ENCODE measurements at regions not wholly inside any gene's neighbourhood (a gene's known extent, or its start where the extent isn't known, plus 50 kb on each side); places are given as distances from the start of the nearest gene placed in this dataset.

- ATAC-seq (replicated peaks in 6 of 8), result peak in 7 of 8 experiments; percentile 27 to 88 (median 50)
- 0 to 90% (median 67%) methylated on average over 1 to 2 of the region's 3 CpGs; no CpG with 5 or more reads in 3 of the 10 experiments for WGBS, 10 experiments
- Histone ChIP-seq H3K4me1 (replicated peaks in 1 of 2) (peaks cover 6 to 7% of the 10 kb centered on the region in 2 donors), H3K27ac (no peak overlapping the region), H3K4me3 (no peak overlapping the region)
- in situ Hi-C loops (cut with MboI; ENCODE audit: low pct_unique_long_range_greater_than_20kb in 2 of 9, low sequenced_read_pairs in 9 of 9, unreplicated experiment in 9 of 9), result no loop called here
These were observed 168.1 kb downstream of the NXPE2 start for GRCh38 chr11:114846416-114846791.

- H3K4me1 ChIP-seq (replicated peaks in 1 of 2), result peaks cover 6 to 7% of the 10 kb centered on the region in 2 donors
- H3K27ac ChIP-seq, result no peak overlapping the region
These were observed 169.1 kb downstream of the NXPE2 start for GRCh38 chr11:114847306-114847975.

GRCh38 chr11:114848027-114848426 is 169.7 kb downstream of the NXPE2 start:
- H3K27ac ChIP-seq, result no peak overlapping the region
- H3K4me3 ChIP-seq, result no peak overlapping the region
- no peak for ATAC-seq (replicated peaks in 6 of 8)
- 0 to 70% (median 28%) methylated on average over 1 to 6 of the region's 6 CpGs for WGBS, 10 experiments
- H3K4me1 ChIP-seq (replicated peaks in 1 of 2), result peaks cover 6 to 7% of the 10 kb centered on the region in 2 donors
- in situ Hi-C loops (cut with MboI; ENCODE audit: low pct_unique_long_range_greater_than_20kb in 2 of 9, low sequenced_read_pairs in 9 of 9, unreplicated experiment in 9 of 9), result no loop called here

More at GRCh38 chr11:114847306-114847975, 169.1 kb downstream of the NXPE2 start:
- no peak overlapping the region for H3K4me3 ChIP-seq
- in situ Hi-C loops (cut with MboI; ENCODE audit: low pct_unique_long_range_greater_than_20kb in 2 of 9, low sequenced_read_pairs in 9 of 9, unreplicated experiment in 9 of 9), result no loop called here
- peak in 2 of 8 experiments; percentile 9 to 42 for ATAC-seq (replicated peaks in 6 of 8)
- WGBS, 10 experiments, result 0 to 45% (median 13%) methylated on average over 1 to 6 of the region's 7 CpGs

GRCh38 chr11:114857281-114857680 is 179.0 kb downstream of the NXPE2 start:
- H3K27ac ChIP-seq, result no peak overlapping the region
- 0 to 82% (median 37%) methylated on average over 1 to 4 of the region's 4 CpGs for WGBS, 10 experiments
- in situ Hi-C loops (cut with MboI; ENCODE audit: low pct_unique_long_range_greater_than_20kb in 2 of 9, low sequenced_read_pairs in 9 of 9, unreplicated experiment in 9 of 9), result no loop called here
- no peaks in the 10 kb centered on the region for H3K4me1 ChIP-seq (replicated peaks in 1 of 2)
- no peak overlapping the region for H3K4me3 ChIP-seq
- ATAC-seq (replicated peaks in 6 of 8), result no peak

GRCh38 chr11:114864896-114865295 is 186.6 kb downstream of the NXPE2 start:
- Histone ChIP-seq H3K4me3 (no peak overlapping the region), H3K27ac (no peak overlapping the region), H3K4me1 (replicated peaks in 1 of 2) (no peaks in the 10 kb centered on the region)
- 0 to 100% (median 73%) methylated on average over 1 to 2 of the region's 2 CpGs; no CpG with 5 or more reads in 1 of the 10 experiments for WGBS, 10 experiments
- in situ Hi-C loops (cut with MboI; ENCODE audit: low pct_unique_long_range_greater_than_20kb in 2 of 9, low sequenced_read_pairs in 9 of 9, unreplicated experiment in 9 of 9), result no loop called here
- ATAC-seq (replicated peaks in 6 of 8), result no peak

GRCh38 chr11:114876234-114876633 is 197.9 kb downstream of the NXPE2 start:
- WGBS, 10 experiments, result 0 to 100% (median 28%) methylated on average over 1 to 3 of the region's 6 CpGs; no CpG with 5 or more reads in 5 of the 10 experiments
- ATAC-seq (replicated peaks in 6 of 8), result peak in 5 of 8 experiments; percentile 36 to 70 (median 67)
- H3K4me1 ChIP-seq (replicated peaks in 1 of 2), result peaks cover 6 to 7% of the 10 kb centered on the region in 2 donors
- H3K27ac ChIP-seq, result no peak overlapping the region
- no peak overlapping the region for H3K4me3 ChIP-seq
- in situ Hi-C loops (cut with MboI; ENCODE audit: low pct_unique_long_range_greater_than_20kb in 2 of 9, low sequenced_read_pairs in 9 of 9, unreplicated experiment in 9 of 9), result no loop called here

- Histone ChIP-seq H3K4me1 (replicated peaks in 1 of 2) (peaks cover 6 to 7% of the 10 kb centered on the region in 2 donors), H3K27ac (no peak overlapping the region), H3K4me3 (no peak overlapping the region)
- no peak for ATAC-seq (replicated peaks in 6 of 8)
- in situ Hi-C loops (cut with MboI; ENCODE audit: low pct_unique_long_range_greater_than_20kb in 2 of 9, low sequenced_read_pairs in 9 of 9, unreplicated experiment in 9 of 9), result no loop called here
These were observed 199.6 kb downstream of the NXPE2 start for GRCh38 chr11:114877976-114878375.

GRCh38 chr11:114880442-114880841 is 202.1 kb downstream of the NXPE2 start:
- ATAC-seq (replicated peaks in 6 of 8), result no peak
- in situ Hi-C loops (cut with MboI; ENCODE audit: low pct_unique_long_range_greater_than_20kb in 2 of 9, low sequenced_read_pairs in 9 of 9, unreplicated experiment in 9 of 9), result no loop called here
- 0 to 80% (median 33%) methylated on average over 1 to 2 of the region's 2 CpGs; no CpG with 5 or more reads in 4 of the 10 experiments for WGBS, 10 experiments
- no peak overlapping the region for H3K27ac ChIP-seq
- H3K4me1 ChIP-seq (replicated peaks in 1 of 2), result peaks cover 6 to 7% of the 10 kb centered on the region in 2 donors
- no peak overlapping the region for H3K4me3 ChIP-seq

- in situ Hi-C loops (cut with MboI; ENCODE audit: low pct_unique_long_range_greater_than_20kb in 2 of 9, low sequenced_read_pairs in 9 of 9, unreplicated experiment in 9 of 9), result no loop called here
- ATAC-seq (replicated peaks in 6 of 8), result no peak
- WGBS, 10 experiments, result 13 to 92% (median 43%) methylated on average over 1 to 3 of the region's 3 CpGs; no CpG with 5 or more reads in 2 of the 10 experiments
- H3K4me3 ChIP-seq, result no peak overlapping the region
- peaks cover 0 to 8% of the 10 kb centered on the region in 2 donors for H3K4me1 ChIP-seq (replicated peaks in 1 of 2)
- no peak overlapping the region for H3K27ac ChIP-seq
These were observed 205.1 kb downstream of the NXPE2 start for GRCh38 chr11:114883472-114883871.

- no peak overlapping the region for H3K4me3 ChIP-seq
- WGBS, 10 experiments, result 0 to 33% (median 0%) methylated on average over 1 to 4 of the region's 4 CpGs; no CpG with 5 or more reads in 3 of the 10 experiments
- ATAC-seq (replicated peaks in 6 of 8), result peak in 4 of 8 experiments; percentile 19 to 34 (median 28)
- in situ Hi-C loops (cut with MboI; ENCODE audit: low pct_unique_long_range_greater_than_20kb in 2 of 9, low sequenced_read_pairs in 9 of 9, unreplicated experiment in 9 of 9), result no loop called here
- peaks cover 19 to 24% of the 10 kb centered on the region in 2 donors for H3K4me1 ChIP-seq (replicated peaks in 1 of 2)
- no peak overlapping the region for H3K27ac ChIP-seq
These were observed 208.4 kb downstream of the NXPE2 start for GRCh38 chr11:114886644-114887265.

- H3K27ac ChIP-seq, result no peak overlapping the region
- 0 to 60% (median 5%) methylated on average over 1 to 11 of the region's 12 CpGs; no CpG with 5 or more reads in 3 of the 10 experiments for WGBS, 10 experiments
- peaks cover 22 to 24% of the 10 kb centered on the region in 2 donors for H3K4me1 ChIP-seq (replicated peaks in 1 of 2)
- no peak overlapping the region for H3K4me3 ChIP-seq
- peak in 5 of 8 experiments; percentile 87 to 89 (median 88) for ATAC-seq (replicated peaks in 6 of 8)
- in situ Hi-C loops (cut with MboI; ENCODE audit: low pct_unique_long_range_greater_than_20kb in 2 of 9, low sequenced_read_pairs in 9 of 9, unreplicated experiment in 9 of 9), result no loop called here
These were observed 211.3 kb downstream of the NXPE2 start for GRCh38 chr11:114889594-114890011.

- in situ Hi-C loops (cut with MboI; ENCODE audit: low pct_unique_long_range_greater_than_20kb in 2 of 9, low sequenced_read_pairs in 9 of 9, unreplicated experiment in 9 of 9), result no loop called here
- ATAC-seq (replicated peaks in 6 of 8), result peak in 5 of 8 experiments; percentile 53 to 62 (median 55)
- Histone ChIP-seq H3K27ac (no peak overlapping the region), H3K4me3 (no peak overlapping the region), H3K4me1 (replicated peaks in 1 of 2) (peaks cover 22 to 24% of the 10 kb centered on the region in 2 donors)
- 0 to 28% (median 13%) methylated on average over 1 to 8 of the region's 8 CpGs; no CpG with 5 or more reads in 3 of the 10 experiments for WGBS, 10 experiments
These were observed 211.7 kb downstream of the NXPE2 start for GRCh38 chr11:114890038-114890437.

GRCh38 chr11:114891911-114892310 is 213.6 kb downstream of the NXPE2 start:
- ATAC-seq (replicated peaks in 6 of 8), result no peak
- 0 to 100% (median 100%) methylated on average over 1 of the region's 1 CpG; no CpG with 5 or more reads in 5 of the 10 experiments for WGBS, 10 experiments
- Histone ChIP-seq H3K4me1 (replicated peaks in 1 of 2) (peaks cover 21 to 22% of the 10 kb centered on the region in 2 donors), H3K27ac (no peak overlapping the region), H3K4me3 (no peak overlapping the region)
- in situ Hi-C loops (cut with MboI; ENCODE audit: low pct_unique_long_range_greater_than_20kb in 2 of 9, low sequenced_read_pairs in 9 of 9, unreplicated experiment in 9 of 9), result no loop called here
